ENCODE measurements at regions not wholly inside any gene's neighbourhood (a gene's known extent, or its start where the extent isn't known, plus 50 kb on each side); places are given as distances from the start of the nearest gene placed in this dataset.

GRCh38 chr12:4859478-4860210 is 50.1 kb upstream of the KCNA1 start:
- DNase-seq = no peak
